Mesenteric fat pad (tissue), 1 donor: ENCODE measurements at regions not wholly inside any gene's neighbourhood (a gene's known extent, or its start where the extent isn't known, plus 50 kb on each side); places are given as distances from the start of the nearest gene placed in this dataset.

Source experiments
- DNase-seq: peaks from one replicate; pipeline ENCODE4 v3.0.0-alpha.2; 2020; ENCODE audit warnings: low spot score
- donor health status: DM: yes; HTN: yes; CAD: no.

GRCh38 chr9:23160491-23160890, 665.5 kb downstream of the ELAVL2 start:
- no peak for DNase-seq

- DNase-seq, result no peak
These were observed 665.0 kb downstream of the ELAVL2 start for GRCh38 chr9:23160952-23161469.

- DNase-seq, result no peak
These were observed 663.3 kb downstream of the ELAVL2 start for GRCh38 chr9:23162789-23163188.

DNA sequence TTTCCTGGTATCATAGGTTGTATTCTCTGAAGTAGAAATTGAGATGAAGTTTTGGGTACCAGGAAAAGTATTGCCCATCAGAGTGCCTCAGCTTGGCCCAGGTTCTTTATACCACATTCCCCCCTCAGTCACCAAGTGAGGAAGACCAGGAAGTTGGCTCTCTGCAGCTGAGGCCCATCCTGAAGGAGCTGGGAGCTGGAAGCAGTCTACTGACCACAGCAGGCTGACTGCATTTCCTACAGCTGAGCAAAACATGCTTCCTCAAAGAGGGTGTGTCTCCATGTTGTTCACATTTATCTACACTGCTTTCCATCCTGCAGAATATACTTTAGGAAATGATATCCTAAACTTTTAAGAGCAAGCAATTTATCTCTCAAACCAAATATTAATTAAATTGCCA, 654.6 kb downstream of the ELAVL2 start:
- no peak for DNase-seq

DNA sequence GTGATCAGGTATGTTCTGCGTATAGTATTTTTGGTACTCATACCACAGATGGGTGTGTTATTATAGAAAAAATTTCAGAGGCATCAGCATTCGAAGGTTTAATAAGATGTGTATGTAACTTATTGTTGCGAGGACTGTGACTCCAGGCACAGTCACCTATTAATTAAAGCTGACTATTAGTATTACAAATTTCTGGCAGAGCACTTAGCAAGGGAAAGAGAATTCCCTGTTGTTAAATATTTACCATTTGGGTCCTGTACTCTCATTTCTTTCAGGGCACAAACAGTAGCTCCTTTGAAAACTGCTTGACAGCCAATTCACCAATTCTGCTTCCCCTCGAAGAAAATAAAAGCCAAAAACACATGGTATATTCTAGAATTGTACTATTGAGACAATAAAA, 653.8 kb downstream of the ELAVL2 start:
- no peak for DNase-seq

DNA sequence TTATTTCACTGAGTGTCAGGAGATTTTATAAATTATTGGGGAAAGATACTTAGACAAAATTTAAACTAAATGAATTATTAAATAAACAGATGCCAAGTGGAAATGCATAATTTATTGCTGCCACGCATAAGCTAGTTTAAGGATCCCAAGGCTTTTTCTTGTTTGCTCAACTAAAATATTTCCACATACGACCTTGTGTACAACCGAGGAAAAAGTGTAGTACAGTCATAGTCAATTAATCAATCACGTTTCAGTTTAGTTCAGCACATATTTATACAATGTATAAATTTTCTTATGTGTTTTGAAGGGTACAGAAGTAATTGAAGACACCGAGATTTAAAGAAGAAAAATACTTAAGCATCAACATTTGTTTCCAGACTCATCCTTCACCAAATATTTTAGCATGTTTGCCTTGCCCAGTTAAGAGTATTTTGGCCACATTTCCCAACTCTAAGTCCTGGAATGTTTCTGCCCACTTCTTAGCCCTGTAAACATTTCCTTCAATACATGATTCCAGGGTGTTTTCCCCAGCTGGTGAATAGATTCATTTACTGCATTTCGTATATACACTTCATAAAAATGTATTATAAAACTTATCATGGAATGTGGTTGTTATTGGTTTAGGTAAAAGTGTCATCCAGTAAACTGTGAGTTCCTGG, 652.9 kb downstream of the ELAVL2 start:
- no peak for DNase-seq

GRCh38 chr9:23194281-23194680, 631.8 kb downstream of the ELAVL2 start:
- DNase-seq, result no peak

DNA sequence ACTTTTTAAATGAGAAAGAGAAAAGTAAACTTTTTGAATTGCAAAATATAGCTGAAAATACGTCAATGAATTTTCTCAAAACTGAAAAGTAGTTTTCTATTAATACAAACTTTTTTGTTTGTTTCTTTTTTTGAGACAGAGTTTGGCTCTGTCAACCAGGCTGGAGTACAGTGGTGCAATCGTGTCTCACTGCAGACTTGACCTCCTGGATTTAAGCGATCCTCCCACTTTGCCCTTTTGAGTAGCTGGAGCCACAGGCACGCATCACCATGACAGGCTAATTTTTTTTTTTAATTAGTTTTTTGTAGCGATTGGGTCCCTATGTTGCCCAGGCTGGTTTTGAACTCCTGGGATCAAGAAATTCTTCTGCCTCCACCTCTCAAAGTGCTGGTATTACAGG, 610.4 kb downstream of the ELAVL2 start:
- no peak for DNase-seq

DNA sequence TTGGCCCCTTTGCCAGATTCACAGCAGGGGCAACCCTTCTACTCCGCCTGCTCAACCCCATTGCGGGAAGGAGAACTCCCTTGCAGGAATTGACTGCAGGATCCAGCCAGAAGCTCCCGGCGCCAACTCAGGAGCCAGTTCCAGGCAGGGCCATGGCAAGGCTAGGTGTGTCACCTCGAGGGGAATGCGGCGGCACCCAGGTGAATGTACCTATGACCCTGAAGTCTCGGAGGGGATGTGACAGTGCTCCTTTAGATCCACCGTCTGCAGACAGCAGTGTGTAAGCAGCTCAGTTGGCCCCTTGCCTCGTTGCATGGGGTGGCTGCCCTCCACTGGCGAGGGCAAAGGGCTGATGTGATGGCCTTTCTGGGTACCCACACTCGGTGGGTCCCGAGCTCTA, 606.6 kb downstream of the ELAVL2 start:
- DNase-seq, result no peak

DNA sequence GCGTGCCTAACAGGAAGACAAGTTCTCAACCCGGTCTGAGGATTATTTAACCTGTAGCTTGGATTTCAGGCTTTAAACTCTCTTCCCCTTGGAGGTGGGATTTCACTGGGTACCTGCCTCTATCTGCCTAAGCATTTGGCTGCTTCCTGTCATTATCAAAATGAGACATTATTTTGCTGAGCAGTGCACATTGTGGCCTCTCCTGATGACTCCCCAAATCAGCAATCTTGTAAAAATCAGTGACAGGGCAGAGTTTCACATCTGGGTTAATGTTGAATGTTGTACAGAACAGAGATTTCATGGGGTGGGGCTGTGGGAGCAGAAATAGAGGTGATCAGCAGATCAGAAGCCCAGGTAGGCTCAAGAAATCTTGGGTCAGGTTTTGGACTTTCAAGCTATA, 605.9 kb downstream of the ELAVL2 start:
- DNase-seq, result no peak

GRCh38 chr9:23220957-23221356, 605.1 kb downstream of the ELAVL2 start:
- DNase-seq, result no peak

DNA sequence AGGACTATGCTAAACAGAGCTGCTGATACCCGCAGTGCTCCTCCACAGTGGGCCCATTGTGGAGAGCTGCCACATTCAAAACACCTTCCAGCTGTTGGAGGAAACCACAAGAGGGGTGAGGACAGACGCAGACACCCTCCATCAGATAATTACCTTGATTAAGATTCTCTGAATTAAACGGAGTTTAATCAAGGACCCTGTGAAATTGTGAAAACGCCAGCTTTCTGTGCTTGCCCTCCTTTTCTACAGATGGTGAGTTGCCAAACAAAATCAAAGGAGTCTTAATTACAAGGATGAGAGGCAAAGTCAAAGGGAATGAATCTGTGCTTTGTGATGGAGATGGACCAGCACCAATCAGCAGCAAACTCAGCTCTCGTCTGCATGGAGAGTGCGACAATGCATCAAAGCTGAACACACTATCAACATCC, 596.1 kb downstream of the ELAVL2 start:
- no peak for DNase-seq

DNA sequence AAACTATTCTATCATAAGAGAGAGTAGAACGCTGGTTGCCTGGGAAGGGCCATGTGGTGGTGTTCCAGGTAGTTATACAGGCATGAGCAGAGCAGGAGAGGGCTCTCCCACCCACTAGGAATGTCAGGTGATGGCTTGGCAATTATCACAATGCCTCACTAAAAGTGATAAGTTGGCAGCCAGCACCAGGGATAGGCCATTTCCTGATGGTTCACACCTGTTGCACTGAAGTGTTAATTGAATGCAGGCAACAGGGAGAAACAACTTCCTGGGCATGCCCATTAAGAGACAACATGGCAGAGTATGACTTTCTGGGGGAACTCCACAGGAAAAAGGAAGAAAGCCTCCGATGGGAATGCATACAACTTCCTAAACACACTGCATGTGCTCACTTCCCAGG, 593.2 kb downstream of the ELAVL2 start:
- no peak for DNase-seq

DNA sequence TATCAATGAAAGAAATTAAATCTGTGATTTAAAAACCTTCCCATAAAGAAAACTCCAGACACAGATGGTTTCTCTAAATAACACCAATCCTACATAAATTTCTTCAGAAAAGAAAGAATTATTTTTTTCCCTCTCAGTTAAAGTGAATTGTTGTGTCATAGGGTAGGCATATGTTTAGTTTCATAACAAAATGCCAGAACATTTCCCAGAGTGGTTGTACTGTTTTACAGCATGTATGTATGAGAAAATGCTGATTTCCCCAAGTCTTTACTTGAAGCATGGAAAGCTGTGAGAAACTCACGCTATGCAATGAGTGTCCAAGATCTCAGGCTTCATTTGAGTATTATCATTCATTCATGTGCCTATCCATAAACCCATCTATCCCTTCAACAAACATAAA, 582.5 kb downstream of the ELAVL2 start:
- DNase-seq, result no peak

DNA sequence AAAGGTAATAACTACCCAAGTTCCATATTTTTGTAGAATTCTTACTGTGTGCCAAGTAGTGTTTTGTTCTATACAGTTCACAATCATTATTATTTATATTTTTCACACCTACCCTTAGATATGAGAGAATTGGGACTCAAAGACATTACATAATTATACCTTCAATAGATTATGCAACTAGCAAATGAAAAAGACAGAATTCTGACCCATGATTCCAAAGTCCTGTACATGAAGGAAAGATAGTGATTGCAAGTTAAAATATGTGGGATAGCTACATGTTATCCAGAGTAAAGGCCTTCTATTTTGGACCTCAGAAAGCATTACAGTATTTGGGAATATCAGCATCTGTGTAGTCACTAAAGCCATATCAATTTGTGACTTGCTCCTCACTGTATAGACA, 581.0 kb downstream of the ELAVL2 start:
- DNase-seq, result no peak

- no peak for DNase-seq
These were observed 571.4 kb downstream of the ELAVL2 start for GRCh38 chr9:23254404-23255184.

DNA sequence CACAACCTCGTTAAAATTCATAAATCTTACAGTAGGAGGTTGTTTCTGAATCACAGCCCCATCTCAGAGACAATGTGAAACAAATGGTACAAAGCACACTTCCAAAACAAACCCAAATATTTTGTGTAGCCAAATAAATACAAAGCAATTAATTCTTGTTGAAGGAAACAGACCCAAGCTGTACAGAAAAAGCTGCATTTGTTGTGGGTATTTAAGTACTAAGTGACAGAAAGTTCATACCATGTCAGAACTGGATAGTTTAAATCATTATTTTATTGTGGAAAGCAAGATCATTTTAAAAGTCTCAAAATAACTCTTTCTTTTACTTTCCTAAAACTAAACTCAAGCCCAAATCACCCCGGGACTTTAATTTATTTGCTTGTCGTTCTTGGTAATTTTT, 570.7 kb downstream of the ELAVL2 start:
- DNase-seq, result no peak

- DNase-seq, result no peak
These were observed 567.5 kb downstream of the ELAVL2 start for GRCh38 chr9:23258569-23258968.

GRCh38 chr9:23278561-23278960, 547.5 kb downstream of the ELAVL2 start:
- no peak for DNase-seq

DNA sequence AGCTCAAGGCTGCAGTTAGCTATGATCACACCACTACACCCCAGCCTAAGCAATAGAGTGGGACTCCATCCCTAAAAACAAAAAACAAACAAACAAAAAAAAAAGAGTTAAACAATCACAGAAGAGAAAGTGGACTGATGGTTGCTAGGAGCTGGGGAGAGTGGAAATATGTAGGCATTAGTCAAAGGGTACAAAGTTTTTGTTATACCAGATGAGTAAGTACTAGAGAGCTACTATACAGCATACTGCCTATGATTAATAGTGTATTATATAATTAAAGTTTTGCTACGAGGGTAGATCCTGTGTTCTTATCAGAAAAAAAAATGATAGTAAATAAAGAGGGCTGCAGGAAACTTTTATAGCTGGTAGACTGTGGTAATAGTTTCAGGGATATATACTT, 538.6 kb downstream of the ELAVL2 start:
- no peak for DNase-seq

DNA sequence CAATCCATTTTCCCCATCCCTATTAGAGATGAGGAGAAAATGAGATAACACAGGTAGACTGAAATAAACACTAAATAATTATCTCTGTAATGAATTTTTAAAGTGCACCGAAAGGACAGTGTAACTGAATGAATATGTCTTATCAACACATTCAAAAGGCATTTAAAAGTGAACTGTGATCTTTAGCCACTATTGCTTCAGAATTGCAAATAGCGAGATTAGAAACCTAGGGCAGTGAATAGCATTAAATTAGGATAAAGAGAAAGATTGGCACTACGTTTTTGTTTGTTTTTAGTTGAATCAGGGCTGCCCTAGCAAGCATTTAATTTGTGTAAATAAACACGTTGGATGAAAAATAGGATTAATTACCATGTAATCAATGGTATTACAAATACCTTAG, 537.5 kb downstream of the ELAVL2 start:
- DNase-seq, result no peak

DNA sequence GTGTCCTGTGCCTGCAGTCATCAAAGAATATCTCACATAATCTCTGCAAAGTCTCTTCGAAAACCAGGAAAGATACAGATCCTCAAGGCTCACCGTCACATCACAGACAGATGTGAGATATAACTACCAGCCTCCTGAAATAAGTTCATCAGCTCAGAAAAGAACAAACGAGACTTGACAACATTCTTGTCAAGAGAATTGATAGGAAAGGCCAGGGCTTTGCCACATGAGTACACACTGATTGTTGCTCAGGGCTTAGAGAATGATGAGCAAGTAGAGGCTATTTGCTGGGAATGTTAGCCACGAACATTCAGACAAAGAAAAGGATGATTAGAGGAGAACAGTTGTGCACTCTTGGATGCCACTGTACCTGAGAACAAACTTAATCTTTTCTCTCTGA, 535.1 kb downstream of the ELAVL2 start:
- no peak for DNase-seq

- DNase-seq, result no peak
These were observed 523.8 kb downstream of the ELAVL2 start for GRCh38 chr9:23302281-23302680.
